Vagina (tissue), 2 donors: ENCODE measurements at regions not wholly inside any gene's neighbourhood (a gene's known extent, or its start where the extent isn't known, plus 50 kb on each side); places are given as distances from the start of the nearest gene placed in this dataset.

ENCODE experiments used
- DNase-seq, 2 donors: peaks; one replicate each; pipeline ENCODE4 v3.0.0-alpha.2; 2017; ENCODE audit errors: extremely low spot score in 2 of 2
- H3K27ac ChIP-seq: fragments of 200-600 bp; sonication (generic); one replicate; pipeline ENCODE4 v1.5.1; 2019
- H3K27me3 ChIP-seq: fragments of 200-600 bp; sonication (generic); one replicate; pipeline ENCODE4 v1.5.1; 2019
- H3K36me3 ChIP-seq, 2 donors: fragments of 200-600 bp; sonication (generic); one replicate each; pipeline ENCODE4 v1.5.1; 2017 to 2019
- H3K4me1 ChIP-seq: fragments of 200-600 bp; sonication (generic); one replicate; pipeline ENCODE4 v1.5.1; 2019
- H3K4me3 ChIP-seq, 2 donors: fragments of 200-600 bp; sonication (generic); 1 replicate in 1 of 2; 2 replicates in 1 of 2; pipeline ENCODE4 v1.5.1; 2016 to 2019
- H3K9me3 ChIP-seq: fragments of 200-600 bp; sonication (generic); one replicate; pipeline ENCODE4 v1.5.1; 2019
- POLR2A ChIP-seq, 2 donors: fragments of 450-650 bp; IDR thresholded peaks; one replicate each; pipeline ENCODE4 v1.6.1; 2017; ENCODE audit warnings: antibody characterized with exemption in 2 of 2, mild to moderate bottlenecking in 2 of 2, moderate library complexity in 2 of 2
- POLR2AphosphoS5 ChIP-seq, 2 donors: sonication (generic); formaldehyde crosslinking; IDR thresholded peaks; one replicate each; pipeline ENCODE4 v1.9.0; 2017; ENCODE audit warnings: antibody characterized with exemption in 2 of 2, mild to moderate bottlenecking in 2 of 2, low read depth in 1 of 2; ENCODE audit not compliant: insufficient read depth in 1 of 2
- intact Hi-C: fragments of 100-400 bp; cut with DNase I; formaldehyde crosslinking; loops from one replicate; pipeline ENCODE4 v1.15.1; 2023
- TF ChIP-seq, protein P1 (sequence below), 3 experiments: fragments of 450-650 bp in 2 of 3; fragments of 200-600 bp in 1 of 3; sonication (generic) in 1 of 3; IDR thresholded peaks; one replicate each; pipeline ENCODE4 v1.5.1; 2017 to 2019; ENCODE audit warnings: antibody characterized with exemption in 3 of 3, mild to moderate bottlenecking in 2 of 3, moderate library complexity in 2 of 3

DNA sequence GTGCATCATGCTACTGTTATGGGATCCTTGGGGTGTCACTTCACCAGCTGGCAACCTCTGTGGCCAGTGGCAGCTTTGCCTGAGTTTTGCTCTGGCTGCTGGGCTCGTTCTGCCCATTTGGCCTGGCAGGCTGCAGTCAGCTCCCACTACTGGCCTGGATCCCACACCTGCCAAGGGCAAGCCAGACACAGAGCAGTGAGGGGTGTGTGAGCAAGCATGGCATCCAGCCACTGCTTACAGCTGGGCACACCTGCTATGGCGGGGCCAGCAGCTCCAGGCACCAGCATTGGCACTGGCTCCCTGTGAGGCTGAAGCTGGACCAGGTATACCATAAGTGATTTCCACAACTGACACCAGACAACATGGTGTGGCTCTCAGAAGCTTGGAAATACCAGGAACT lies 183.4 kb downstream of the NPFFR2 start:
- DNase-seq = no peak
- Histone ChIP-seq H3K27ac (no peak overlapping the region), H3K4me1 (no peaks in the 10 kb centered on the region), H3K9me3 (no peaks in the 10 kb centered on the region), H3K36me3 (no peaks in the 10 kb centered on the region), H3K27me3 (no peaks in the 10 kb centered on the region), H3K4me3 (no peak overlapping the region)
- TF ChIP-seq, protein P1, sequence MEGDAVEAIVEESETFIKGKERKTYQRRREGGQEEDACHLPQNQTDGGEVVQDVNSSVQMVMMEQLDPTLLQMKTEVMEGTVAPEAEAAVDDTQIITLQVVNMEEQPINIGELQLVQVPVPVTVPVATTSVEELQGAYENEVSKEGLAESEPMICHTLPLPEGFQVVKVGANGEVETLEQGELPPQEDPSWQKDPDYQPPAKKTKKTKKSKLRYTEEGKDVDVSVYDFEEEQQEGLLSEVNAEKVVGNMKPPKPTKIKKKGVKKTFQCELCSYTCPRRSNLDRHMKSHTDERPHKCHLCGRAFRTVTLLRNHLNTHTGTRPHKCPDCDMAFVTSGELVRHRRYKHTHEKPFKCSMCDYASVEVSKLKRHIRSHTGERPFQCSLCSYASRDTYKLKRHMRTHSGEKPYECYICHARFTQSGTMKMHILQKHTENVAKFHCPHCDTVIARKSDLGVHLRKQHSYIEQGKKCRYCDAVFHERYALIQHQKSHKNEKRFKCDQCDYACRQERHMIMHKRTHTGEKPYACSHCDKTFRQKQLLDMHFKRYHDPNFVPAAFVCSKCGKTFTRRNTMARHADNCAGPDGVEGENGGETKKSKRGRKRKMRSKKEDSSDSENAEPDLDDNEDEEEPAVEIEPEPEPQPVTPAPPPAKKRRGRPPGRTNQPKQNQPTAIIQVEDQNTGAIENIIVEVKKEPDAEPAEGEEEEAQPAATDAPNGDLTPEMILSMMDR (IDR thresholded peaks at IDR 0.05) = no peak
- TF ChIP-seq POLR2AphosphoS5 (IDR thresholded peaks at IDR 0.05; ENCODE audit: insufficient read depth in 1 of 2, low read depth in 1 of 2) (no peak), POLR2A (IDR thresholded peaks at IDR 0.05) (no peak)
- intact Hi-C loops = no loop called here

DNA sequence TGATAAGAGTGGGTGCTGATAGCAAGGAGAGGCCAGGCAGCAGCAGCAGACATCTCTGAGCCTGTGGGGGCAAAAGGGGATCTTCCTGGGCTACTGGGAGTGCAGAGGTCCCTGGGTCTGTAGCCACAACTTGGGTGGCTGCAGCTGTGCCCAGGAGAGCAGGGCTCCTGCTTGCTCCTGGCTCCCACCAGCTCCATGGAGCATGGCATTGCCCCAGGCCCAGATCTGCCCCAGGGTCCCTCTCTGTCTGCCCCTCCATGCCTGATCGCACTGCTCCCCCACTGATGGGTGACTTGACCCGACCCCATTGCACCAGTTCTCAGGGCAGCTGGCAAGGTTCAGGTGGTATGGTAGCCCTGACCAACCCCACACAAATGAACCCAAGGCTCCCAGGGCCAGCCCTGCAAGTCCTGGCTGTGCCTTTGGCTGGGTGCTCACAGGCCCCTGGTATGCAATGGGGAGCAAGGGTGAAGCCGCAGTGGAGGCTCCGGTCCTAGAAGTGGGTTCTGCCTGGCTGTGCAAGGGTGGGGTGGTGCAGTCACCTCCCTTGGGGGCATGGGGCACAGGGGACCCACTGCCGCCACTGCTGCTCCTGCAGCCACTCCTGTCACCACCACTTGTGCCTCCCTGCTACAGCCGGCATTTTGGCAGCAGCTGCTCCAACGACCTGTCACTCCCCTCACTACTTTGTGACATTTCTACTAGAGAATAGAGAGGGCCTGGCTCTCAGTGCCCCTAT lies 184.9 kb downstream of the NPFFR2 start:
- Histone ChIP-seq H3K4me3 (no peak overlapping the region), H3K36me3 (no peaks in the 10 kb centered on the region), H3K27me3 (no peaks in the 10 kb centered on the region), H3K9me3 (no peaks in the 10 kb centered on the region), H3K4me1 (no peaks in the 10 kb centered on the region), H3K27ac (no peak overlapping the region)
- TF ChIP-seq POLR2AphosphoS5 (IDR thresholded peaks at IDR 0.05; ENCODE audit: insufficient read depth in 1 of 2, low read depth in 1 of 2) (no peak), POLR2A (IDR thresholded peaks at IDR 0.05) (no peak)
- TF ChIP-seq, protein P1 (IDR thresholded peaks at IDR 0.05) = no peak
- DNase-seq = no peak
- intact Hi-C loops = no loop called here

DNA sequence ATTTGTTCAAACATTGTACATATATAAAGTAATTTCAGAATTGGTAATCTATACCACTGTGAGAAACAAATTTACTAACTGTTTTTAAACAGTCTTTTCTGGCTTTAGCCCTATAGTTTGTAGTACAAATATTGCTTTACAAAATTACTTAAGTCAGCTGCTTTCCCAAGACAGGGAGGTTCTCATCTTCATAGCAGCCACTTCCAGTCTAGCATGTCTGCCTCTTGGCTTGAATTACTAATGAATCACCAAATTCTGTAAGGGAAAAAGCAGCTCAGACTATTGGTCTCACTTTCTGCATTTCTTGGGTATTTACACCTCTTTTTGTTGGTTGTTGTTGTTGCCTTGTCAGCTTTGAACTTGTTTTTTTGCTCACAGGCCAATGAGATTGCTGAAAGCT lies 187.2 kb downstream of the NPFFR2 start:
- DNase-seq = no peak
- no peak overlapping the region for H3K27ac ChIP-seq
- TF ChIP-seq, protein P1 (IDR thresholded peaks at IDR 0.05) = no peak
- H3K36me3 ChIP-seq = no peaks in the 10 kb centered on the region
- H3K27me3 ChIP-seq = no peaks in the 10 kb centered on the region
- no peaks in the 10 kb centered on the region for H3K4me1 ChIP-seq
- H3K4me3 ChIP-seq = no peak overlapping the region
- intact Hi-C loops = no loop called here
- no peaks in the 10 kb centered on the region for H3K9me3 ChIP-seq
